AG09319 (cell line): ENCODE measurements at regions not wholly inside any gene's neighbourhood (a gene's known extent, or its start where the extent isn't known, plus 50 kb on each side); places are given as distances from the start of the nearest gene placed in this dataset.

Experiments used
- DNase-seq: peaks from one replicate; pipeline ENCODE4 v3.0.0-alpha.2; 2010; ENCODE audit warnings: low read depth; ENCODE audit errors: extremely low read depth
- TF ChIP-seq, protein P1 (sequence below): IDR thresholded peaks from 2 replicates; pipeline ENCODE4 v1.5.1; 2011; ENCODE audit warnings: low read depth, mild to moderate bottlenecking, inconsistent platforms, low read length, moderate library complexity

DNA sequence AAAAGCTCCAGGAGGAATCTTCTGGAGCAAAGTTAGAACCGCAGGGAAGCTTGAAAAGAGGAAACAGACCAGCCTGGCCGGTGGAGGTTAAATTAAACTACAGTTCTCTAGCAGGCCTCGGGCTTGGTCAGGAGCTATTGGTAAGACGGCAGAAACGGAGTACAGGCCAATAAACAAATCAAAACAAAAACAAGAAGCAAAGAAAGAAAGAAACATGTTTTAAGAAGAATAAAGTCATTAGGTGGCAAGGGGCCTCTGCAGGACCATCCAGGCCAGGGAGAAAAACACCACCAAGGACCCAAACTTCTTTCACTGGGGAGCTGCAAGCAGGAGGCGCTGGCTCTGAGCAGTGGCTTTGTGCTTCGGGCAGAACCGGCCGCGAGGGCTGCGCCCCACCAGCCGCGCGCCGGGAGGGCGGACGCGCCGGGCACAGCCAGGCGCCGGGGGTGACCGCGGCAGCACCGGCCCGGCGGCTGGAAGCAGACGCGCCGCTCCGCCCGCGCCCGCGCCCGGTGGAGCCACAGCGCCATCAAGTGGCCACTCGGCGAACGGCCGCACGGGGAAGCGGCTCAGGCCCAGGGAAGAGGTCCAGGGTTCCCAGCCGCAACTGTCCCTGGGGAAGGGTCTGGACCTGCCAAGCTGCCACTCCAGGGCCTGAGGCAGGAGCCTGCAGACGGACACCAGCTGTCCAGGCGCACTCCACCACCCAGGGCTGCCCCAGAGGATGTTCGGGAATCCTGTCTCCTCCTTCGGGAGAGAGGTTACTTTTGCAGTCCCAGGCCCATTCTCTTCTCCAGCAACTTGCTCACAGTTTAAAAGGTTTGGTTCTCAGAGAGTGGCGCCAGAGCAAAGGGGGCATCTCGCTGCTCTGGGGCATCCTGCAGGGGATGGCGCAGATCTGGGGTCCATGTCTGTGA is 419.4 kb downstream of the SOX9 start:
- TF ChIP-seq, protein P1, sequence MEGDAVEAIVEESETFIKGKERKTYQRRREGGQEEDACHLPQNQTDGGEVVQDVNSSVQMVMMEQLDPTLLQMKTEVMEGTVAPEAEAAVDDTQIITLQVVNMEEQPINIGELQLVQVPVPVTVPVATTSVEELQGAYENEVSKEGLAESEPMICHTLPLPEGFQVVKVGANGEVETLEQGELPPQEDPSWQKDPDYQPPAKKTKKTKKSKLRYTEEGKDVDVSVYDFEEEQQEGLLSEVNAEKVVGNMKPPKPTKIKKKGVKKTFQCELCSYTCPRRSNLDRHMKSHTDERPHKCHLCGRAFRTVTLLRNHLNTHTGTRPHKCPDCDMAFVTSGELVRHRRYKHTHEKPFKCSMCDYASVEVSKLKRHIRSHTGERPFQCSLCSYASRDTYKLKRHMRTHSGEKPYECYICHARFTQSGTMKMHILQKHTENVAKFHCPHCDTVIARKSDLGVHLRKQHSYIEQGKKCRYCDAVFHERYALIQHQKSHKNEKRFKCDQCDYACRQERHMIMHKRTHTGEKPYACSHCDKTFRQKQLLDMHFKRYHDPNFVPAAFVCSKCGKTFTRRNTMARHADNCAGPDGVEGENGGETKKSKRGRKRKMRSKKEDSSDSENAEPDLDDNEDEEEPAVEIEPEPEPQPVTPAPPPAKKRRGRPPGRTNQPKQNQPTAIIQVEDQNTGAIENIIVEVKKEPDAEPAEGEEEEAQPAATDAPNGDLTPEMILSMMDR, result peak; percentile 67
- DNase-seq, result peak; percentile 40

DNA sequence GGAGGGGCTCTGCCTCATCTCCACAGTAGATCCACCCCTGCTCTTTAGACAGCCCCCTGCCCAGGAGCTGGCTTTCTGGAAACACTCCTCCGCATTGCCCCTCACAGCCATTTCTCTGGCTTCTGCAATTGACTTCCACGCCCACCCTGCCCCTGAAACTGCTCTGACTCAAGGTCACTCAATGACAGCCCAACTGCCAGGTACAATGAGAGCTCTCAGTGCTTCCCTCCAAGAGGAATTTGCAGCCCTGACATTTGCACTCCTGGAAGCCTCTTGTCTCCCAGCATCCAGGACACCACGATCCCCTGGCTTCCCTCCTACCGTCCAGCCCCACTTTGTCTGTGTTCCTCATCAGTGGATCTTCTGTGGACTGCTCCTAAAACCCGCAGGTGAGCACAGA is 421.5 kb downstream of the SOX9 start:
- DNase-seq, result no peak
- TF ChIP-seq, protein P1, result no peak

DNA sequence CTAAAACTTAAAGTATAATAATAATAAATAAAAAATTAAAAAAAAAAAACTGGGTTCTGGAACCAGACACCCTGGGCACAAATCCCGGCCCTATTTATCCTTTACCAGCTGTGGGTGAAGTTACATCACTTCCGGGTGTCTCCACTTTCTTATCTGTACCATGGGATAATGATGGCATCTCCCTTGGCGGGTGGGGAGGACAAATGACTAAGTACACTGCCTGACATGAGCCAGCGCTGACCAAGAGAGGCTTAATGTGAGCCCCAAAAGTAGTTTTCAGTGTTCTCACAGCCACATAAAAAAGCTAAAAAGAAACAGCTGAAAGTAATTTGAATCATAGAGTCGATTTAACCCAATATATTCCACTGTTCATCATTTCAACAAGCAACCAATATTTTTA is 424.9 kb downstream of the SOX9 start:
- DNase-seq, result no peak
- TF ChIP-seq, protein P1, result no peak

DNA sequence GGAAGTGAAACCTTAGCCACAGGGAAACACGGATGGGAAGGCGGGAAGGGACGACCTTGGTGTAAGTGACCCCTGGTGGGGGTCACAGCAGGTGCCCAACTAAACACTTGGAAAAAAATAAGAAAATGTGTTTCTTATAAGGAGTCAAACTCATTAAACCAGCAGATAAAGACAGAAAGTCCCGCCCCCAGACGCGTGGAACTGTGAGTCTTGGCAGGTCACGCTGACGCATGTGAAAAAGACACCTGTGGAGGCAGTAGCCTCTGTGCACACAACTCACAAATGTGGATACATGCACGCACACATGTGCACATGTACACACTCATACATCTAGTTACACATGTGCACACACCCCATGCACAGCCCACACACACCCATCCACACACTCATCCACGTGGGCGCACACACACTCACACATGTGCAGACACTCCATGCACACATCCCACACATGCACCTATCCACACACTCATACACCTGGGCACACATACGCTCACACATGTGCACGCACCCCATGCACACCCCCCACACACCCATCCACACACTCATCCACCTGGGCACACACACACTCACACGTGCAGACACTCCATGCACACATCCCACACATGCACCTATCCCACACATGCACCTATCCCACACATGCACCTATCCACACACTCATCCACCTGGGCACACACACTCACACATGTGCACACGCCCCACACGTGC is 432.4 kb downstream of the SOX9 start:
- no peak for DNase-seq
- TF ChIP-seq, protein P1, result no peak

DNA sequence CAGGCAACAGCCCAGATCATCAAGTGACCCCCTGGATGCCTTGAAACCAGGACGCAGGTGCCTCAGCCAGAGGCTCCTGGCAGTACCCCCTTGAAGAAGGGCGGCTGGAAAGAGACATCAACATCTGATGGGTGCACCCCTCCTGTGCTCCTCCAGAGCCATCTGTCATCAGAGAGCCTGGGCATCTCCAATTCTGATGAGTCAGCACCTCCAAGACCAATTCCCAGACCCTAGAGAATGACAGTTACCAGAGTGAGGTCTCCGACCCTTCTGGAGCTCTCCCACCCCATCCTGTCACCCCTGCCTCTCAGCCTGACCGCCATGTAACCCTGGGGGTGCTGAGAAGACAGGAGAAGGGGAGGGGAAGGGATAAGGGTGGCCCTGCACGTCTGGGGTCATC is 433.7 kb downstream of the SOX9 start:
- no peak for DNase-seq
- TF ChIP-seq, protein P1, result no peak

DNA sequence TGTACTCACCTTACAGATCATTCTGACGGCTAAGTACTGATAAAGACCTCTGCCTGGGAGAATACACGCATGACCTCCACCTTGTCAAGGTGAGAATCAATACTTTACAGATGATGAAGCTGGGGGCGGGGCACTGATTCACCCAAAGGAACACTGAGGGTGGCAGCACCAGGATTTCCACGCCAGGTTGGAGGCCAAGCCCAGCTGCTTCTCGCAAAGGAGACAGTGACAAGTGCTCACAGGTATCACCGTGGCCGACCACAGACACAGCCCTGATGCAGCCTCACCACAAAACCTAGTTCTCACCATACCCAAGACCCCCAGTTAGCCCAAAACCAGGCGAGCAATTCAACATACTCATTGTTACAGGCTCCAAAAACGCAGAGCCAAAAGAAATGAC is 434.2 kb downstream of the SOX9 start:
- no peak for DNase-seq
- TF ChIP-seq, protein P1, result no peak
